HG03159 (cell line): ENCODE measurements at regions not wholly inside any gene's neighbourhood (a gene's known extent, or its start where the extent isn't known, plus 50 kb on each side); places are given as distances from the start of the nearest gene placed in this dataset.
"Not testable (repeated sequence)": the region's sequence is repeated elsewhere in the genome, so short reads cannot be mapped to it uniquely, and the experiment has no call there.

Experiments
- ATAC-seq: cut with Tn5 transposase; IDR thresholded peaks from one replicate; pipeline ENCODE4 v1.9.1; 2021; ENCODE audit warnings: mild to moderate bottlenecking, moderate library complexity; ENCODE audit not compliant: unreplicated experiment

DNA sequence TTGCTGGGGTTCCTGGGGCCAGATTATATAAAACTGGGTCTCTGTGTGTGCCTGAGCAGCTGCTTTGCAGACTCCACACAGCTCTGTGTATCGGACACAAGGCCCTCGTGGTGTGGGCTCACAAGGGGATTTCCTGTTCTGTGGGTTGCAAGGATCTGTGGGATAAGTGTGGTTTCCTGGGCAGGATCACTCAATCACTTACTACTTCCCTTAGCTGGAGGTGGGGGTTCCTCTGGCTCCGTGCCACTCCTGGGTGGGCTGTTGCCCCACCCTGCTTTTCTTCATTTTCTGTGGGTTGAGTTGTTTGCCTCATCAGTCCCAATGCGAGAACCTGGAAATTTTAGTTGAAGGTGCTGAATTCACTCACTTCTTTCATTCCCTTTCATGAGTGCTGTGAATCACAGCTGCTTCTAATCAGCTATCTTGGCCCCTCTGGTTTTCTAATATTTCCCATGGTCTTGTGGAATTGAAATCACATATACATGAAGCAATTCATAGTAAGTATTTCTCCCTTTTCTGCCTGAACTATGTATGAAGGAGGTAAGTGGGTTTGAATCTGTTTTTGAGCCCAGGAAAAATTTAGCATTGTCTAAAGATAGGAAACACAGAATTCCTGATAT is 196.3 kb downstream of the DCDC2C start:
- ATAC-seq, result no peak

DNA sequence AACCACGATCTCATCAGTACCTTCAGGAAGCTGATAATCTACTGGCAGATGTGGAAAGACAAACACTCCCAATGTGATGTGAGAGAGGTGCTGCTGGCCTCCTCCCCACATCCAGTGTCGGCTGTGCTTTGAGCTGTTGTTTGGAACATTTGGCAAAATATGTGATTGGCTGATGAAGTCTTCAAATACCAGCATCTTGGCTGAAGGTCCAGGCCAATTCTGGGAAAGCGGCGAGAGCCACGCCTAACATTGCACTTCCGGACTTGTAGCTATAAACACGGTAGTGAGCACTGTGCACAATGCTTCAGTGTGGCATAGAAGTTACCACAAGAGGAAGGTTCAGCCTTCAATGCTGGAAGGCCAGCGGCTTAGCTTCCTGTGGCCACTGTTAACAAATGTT is 198.8 kb downstream of the DCDC2C start:
- ATAC-seq, result no peak

DNA sequence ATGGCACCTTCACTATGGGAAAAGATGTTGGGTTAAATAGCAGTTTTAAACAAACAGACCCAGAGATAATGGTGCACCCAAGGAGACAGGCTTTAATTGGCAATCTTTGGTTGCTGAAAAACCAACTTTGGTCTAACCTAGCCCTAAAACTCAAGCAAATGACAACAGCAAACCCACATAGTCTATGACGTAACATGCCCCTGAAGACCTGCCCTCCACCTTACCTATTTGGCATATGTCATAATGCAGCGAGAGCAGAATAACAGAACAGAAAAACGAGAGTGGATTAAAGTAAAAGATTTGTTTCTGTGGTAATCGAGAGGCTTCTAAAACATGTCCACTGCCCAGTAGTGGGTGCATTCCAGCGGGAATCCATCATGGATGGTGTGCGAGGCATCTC is 200.7 kb downstream of the DCDC2C start:
- ATAC-seq, result no peak

DNA sequence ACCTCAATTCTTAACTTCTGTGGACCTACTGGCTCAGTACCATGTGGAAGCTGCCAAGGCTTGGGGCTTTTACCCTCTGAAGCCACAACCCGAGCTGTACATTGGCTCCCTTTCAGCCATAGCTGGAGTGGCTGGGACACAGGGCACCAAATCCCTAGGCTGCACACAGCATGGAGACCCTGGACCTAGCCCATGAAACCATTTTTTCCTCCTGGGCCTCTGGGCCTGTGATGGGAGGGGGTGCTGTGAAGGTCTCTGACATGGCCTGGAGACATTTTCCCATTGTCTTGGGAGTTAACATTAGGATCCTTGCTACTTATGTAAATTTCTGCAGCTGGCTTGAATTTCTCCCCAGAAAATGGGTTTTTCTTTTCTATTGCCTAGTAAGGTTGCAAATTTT is 205.1 kb downstream of the DCDC2C start:
- not testable (repeated sequence) for ATAC-seq

DNA sequence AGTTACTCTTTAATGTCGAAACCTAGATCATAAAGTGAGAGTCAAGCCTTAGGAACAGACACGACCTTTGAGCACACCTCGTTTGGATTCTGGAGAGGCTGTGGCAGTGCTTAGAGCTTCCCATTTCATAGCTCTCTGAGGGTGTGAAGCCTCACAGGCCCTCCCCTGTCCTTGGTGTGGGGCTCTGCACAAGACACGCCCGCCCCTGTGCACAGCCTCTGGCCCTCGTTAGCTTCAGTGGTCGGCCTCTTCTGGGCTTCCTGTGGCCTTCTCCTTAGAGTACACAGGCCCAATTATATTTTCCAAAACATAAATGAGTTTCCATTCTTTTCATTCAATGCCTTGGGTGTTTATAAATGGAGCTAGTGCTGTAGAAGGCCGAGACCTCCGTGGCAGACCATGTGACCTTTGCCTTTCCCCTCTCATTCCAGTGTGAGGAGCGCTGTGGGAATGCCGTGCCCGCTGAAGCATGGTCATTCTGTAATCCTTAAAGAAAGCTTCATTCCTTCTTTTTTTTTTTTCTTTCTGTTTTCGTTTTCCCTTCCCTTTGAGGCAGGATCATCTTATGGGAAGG is 208.6 kb downstream of the DCDC2C start:
- ATAC-seq, result no peak

DNA sequence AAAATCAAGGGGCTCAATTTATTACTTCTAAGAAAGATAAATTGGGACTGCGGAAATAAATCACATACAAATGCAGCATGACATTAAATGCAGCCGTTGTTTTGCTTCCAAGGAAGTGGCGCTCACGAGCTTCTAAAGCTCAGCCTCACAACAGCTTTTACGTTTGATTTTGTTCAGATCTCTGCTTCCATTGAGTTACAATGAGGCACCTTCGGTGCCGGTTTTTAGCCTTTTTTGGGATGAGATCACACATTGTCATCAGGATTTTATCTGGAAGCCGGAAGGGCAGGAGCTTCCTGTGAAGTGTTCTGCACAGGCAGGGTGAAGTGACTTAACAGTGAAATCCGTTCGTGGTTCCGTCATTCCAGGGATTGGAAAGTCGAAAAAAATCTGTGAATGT is 209.8 kb downstream of the DCDC2C start:
- no peak for ATAC-seq

DNA sequence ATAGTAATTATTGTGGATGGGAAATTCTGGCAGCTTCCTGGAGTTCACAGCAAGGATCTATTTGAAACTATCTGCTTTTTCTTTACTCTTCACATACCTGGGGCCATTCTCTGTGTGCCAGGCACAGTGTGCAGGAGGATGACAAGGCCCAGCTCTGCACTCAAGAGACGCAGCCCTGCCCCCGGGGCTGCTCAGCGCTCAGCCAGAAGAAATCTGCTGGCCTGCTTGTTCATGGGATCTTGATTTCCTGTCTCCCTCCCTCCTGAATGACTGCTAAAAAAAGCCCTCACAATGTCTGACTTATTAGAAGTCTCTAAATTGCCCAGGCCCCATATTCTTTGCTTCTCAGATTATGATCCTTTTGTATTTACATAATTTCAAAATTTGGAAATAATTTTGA is 210.9 kb downstream of the DCDC2C start:
- ATAC-seq, result no peak

DNA sequence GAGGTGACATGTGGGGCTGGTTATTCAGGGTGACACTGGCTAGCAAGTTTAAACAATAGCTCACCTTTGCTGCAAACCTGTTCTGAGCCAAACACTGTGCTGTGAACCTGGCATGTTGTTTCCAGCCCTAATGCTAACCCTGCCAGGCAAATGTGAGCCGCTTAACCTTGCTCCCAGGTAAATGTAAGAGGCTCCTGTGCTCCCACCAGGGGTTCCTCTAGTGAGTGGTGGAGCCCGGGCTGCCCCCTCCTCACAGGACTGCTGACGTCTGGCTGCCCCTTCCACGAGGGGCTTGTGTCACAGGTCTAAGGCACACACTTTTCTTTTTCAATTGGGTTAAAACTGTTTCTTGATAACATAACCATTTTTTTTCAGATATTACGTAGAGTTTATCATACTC is 223.7 kb downstream of the DCDC2C start:
- ATAC-seq, result no peak

DNA sequence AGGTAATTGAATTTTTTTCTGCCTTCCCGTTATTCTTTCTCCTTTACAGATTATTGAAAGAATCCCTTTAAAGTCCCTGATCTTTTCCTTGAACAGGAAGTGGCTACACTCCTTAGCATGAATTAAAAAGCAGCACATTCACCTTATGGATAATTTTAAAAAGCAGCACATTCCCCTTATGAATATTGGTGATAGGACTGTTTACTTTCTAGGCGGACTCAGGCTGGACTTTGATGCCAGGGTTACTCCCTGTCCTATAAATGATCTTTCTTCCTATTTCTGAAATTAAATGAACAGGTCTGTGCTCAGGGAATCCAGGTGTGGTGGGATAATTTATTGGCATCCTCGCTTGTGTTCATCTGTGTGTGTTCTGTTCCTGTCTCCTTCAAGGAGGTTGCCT is 226.0 kb downstream of the DCDC2C start:
- no peak for ATAC-seq

DNA sequence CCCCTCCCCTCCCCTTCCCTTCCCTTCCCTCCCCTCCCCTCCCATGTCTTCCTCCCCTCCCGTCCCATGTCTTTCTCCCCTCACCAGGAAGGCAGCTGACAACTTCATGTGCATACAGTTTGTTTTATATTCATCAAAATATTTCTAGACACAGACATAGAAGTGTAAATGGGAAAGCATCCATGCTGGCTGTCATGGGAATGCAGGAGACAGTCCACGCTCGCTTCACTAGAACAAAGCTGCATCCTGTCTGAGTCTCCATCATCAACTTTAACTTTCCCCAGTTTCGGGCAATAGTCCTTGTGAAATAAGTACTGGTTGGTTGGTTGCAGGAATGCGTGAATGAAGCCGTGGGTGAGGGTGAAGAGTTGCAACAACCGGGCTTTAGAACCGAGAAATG is 226.9 kb downstream of the DCDC2C start:
- ATAC-seq, result no peak

DNA sequence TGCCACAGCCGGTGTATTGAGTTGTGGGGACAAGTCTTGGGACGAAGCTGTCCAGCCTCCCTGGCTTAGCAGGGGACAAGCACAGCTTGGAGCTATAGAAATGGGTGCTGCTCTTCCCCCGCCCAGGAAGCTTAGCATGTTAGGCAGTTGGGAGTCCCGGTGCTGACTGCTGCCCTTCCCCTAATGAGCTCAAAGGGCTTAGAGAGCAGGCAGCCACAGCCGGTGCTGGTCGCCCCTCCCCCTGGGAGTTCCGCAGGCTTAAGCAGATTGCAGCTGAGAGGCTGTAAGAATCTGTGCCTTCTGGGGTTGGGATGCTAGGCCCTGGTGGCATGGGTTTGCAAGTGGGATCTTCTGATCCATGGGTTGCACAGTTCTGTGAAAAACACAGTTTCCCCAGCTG is 237.3 kb downstream of the DCDC2C start:
- no peak for ATAC-seq

DNA sequence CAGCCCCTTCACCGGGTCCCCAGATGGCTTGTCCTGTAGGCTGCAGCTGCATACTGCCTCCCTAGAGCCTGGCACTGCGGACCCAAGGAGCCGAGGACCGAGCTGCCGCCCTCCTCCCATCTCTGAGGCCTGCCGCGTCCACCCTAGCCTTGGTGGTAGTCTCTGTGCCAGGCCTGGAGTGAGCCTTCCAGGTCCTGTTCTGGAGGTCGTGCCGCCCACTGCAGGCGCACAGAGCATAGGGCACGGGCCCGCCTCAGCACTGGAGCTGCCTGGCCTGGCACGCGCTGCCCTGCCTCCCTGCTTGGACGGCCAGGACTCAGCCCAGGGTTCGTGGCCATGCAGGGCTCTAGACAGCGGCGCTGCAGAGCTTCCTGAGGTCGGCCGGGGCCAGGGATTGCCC is 239.5 kb downstream of the DCDC2C start:
- no peak for ATAC-seq

DNA sequence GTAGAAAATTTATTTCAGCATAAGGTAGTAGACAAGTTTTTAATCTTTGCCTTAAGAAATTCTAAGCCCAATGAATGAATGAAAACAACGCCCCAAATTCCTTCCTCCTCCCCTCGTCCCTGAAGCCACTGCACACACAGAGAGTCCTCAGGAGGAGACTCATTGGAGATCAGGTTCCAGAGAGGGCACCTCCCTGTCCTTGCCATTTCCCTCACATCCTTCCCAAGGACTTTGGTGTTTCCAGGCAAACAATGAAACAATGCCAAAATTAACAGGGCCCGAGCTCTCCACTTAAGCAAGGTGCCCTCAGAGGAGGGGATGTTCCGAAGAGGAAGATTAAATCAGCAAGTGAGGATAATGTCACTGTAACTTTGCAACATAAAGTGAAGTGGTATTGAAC is 240.7 kb downstream of the DCDC2C start:
- ATAC-seq, result no peak

DNA sequence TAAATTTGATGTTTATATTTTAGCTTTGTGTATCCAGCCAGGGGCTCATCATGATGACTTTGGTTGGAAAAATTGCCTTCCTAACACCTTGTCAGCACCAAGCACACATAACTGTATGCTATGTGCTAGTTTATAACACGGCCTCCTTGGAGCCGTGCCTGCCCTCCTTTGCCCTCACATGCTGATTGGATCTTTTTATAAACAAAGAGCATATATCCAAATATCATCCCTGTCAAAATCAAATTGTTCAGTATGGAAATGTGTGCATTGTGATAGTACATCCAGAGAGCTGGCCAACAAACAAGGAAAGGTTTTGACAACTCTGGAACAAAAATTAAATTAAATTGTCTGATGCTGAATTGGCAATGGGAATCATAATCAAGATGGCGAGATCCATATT is 241.5 kb downstream of the DCDC2C start:
- ATAC-seq, result no peak

DNA sequence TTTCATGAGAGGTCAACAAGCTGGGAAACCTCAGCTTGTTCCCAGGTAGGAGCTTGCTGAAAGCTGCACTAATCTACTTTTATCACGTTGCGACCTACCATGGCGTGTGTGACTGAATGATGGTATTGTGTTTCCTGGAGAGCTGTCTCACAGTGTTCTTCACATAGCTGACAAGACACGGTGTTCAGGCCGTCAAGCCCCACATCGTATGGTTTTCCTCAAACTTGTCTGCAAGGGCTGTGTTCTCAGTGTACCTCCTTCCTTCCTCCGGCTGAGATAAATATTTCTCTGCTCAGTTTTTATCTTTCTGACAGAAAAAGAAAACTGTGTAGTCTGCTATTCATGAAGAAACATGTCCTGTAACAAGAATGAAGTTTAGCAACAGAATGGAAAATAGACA is 244.8 kb downstream of the DCDC2C start:
- ATAC-seq, result no peak

DNA sequence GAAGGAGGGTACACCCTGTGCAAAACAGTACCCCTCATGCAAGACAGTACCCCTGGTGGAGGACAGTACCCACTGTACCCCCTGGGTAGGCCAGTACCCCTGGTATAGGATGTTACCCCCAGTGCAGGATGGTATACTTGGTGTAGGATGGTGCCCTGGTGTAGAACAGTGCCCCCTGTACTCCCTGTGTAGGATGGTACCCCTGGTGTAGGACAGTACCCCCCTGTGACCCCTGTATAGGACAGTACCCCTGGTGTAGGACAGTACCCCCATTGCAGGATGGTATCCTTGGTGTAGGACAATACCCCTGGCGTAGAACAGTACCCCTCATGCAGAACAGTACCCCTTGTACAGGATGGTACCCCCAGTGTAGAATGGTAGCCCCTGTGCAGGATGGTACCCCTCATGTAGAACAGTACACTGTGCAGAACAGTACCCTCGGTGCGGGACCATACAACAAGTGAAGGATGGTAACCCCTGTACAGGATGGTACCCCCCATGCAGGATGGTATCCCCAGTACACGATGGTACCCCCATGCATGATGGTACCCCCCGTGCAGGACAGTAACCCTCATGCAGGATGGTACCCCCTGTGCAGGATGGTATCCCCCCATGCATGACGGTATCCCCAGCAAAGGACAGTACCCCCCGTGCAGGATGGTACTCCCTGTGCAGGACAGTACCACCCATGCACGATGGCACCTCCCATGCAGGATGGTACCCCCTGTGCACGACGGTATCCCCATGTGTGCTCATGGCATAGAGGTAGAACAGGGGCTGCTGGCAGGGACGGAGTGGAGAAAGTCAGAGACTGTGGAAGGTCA is 248.0 kb downstream of the DCDC2C start:
- no peak for ATAC-seq

DNA sequence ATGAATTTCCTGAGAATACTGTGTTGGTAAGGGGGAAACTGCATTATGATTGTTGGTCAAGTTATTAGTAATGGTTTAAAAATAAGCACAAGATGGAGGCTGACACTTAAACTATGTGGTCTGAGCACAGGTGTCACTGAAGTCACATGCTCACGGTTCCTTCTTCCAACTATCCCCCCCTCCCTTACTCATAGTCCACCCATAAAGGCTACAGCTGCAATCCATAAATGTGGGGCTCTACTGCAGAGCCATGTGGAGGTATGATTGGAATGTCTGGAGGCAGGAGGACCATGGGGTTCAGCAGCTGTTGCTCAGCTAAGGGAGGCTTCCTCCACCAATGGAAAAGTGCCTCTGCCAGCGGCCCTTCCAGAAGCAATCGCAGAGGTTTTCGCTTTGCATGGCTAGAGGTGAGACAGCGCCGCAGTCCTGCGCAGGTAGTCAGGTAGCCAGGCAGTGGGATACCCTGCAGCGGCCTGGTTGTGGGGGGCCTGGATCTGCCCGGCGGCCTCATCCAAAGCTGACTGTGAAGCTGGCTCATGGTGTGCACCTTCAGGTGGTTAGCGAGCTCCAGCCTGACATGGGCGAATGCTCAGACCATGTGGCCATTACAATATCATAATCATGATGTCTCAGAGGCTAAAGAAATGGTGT is 249.6 kb downstream of the DCDC2C start:
- ATAC-seq, result no peak

DNA sequence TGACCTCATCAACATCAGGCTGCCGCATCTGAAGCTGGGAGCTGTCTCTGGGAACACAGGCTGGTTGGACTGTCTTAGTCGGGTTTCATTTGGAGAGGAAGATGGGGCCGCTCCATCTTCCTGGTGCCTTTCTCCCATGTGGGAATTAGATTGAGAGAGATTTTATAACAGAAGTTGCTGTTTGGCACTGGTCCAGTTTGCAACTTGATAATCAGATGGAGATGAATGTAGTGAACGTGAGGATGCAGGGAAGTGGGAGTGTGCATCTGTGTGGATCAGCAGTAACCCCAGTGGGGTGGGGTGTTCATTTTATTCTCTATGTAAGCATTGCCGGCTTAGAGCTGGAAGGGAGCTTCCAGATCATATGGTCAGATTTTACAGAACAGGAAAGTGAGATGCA is 250.9 kb downstream of the DCDC2C start:
- ATAC-seq, result no peak

DNA sequence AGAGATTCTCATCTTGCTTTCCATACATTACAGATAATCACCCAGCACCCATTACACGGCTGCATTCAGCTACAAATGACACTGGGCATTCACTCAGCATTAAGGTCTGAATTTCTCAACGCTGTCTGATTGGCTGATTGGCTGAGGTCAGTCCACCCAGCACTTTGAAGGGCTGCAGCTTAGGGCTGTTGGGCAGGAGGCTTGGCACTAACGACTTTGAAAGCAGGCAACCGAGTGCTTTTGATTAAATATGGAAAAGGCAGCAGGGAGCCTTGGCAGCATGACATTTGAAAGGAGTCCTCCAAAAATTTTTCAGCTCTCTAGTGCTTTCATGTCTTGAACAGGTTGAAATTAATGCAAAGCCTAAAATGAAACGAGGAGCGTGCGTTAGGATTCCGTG is 253.0 kb downstream of the DCDC2C start:
- no peak for ATAC-seq

DNA sequence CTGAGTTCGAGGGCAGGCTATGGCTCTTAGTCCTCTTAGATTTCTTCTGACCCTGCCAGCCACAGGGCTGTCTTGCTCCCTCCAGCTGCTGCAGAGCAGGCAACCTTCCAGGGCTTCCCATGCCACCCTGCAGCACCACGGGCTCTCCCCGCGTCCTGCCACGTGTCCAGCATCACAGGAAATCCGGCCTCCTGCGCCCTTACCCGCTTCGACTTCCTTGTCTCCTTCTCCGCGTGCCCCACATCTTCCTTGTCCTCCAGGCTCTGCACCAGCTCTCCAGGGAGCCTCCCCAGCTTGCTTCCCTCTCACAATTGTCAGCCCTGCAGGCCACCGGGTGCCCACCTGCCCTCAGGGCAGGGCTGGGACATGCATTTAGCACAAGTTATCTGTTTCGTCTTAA is 253.5 kb downstream of the DCDC2C start:
- ATAC-seq, result no peak

DNA sequence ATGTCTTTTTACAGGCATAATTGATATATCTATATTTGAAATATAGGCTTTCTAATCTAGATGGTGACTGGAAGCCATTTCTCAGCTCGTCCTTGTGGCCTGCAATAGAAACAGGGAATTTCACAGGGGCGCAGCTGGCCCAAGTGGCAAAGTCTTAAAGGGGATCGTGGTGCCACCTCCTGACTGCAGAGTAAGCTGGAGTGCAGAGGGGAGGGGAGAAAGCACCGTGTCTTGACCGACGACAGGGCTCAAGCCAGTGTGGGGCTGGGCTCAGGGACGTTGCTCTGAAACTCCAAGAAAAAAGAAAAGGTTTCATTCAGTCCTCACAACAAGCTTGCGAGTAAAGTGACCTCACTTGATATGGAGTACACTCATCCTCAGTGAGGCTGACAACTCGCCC is 255.1 kb downstream of the DCDC2C start:
- ATAC-seq, result no peak

DNA sequence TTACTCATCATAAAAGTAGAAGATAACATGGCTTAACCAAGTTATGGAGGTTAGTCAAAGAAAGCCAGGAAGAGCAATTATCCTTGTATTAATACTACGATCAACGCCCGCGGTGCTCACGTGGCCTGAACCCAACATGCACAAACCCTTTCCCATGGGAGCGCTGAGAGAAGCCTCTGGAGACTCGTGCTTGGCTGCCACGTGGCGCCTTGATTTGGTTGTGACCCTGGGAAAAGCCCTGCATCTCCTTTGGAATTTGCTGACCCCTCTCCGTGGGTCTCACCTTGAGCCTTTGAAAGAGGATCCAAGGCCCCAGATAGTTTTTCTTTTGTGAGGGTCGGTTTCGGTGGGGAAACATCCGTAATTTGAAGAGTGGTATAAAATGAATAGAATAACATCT is 255.6 kb downstream of the DCDC2C start:
- no peak for ATAC-seq
